Right lobe of liver (tissue), 4 donors: ENCODE measurements at regions not wholly inside any gene's neighbourhood (a gene's known extent, or its start where the extent isn't known, plus 50 kb on each side); places are given as distances from the start of the nearest gene placed in this dataset.

Source experiments
- POLR2A ChIP-seq: fragments of 450-650 bp; IDR thresholded peaks from one replicate; pipeline ENCODE4 v1.6.1; 2017; ENCODE audit warnings: antibody characterized with exemption, mild to moderate bottlenecking
- TF ChIP-seq, protein P1 (sequence below), 4 donors: fragments of 200-600 bp in 3 of 4; fragments of 450-650 bp in 1 of 4; IDR thresholded peaks; one replicate each; pipeline versions ENCODE4 v1.5.1 to v1.8.0; 2016 to 2022; ENCODE audit warnings: antibody characterized with exemption in 4 of 4, mild to moderate bottlenecking in 2 of 4
- donor health status: DM: no; HTN: no; CAD: no.
- donor health status: DM: no; HTN: no; CAD: no.
- donor health status: DM: no; HTN: yes; CAD: no.

DNA sequence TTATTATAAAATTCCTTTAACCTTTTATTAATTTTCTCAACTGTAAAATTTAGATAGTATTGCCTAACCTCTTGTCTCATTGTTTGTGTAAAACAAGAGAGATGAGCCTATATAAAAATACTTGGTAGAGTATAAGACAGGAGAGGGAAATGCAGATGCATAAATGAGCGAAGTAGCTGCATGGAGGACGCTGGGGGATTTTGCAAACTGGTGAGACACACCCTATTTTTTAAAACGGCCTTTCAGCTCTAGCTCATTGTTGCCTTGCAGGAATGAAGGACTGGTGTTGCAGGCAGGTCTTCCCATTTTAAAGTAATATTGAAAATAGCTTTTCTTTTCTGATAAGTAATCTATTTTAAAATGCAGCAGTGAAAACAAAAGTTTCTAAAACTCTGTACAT is 435.3 kb upstream of the HNRNPA3 start:
- TF ChIP-seq, protein P1, sequence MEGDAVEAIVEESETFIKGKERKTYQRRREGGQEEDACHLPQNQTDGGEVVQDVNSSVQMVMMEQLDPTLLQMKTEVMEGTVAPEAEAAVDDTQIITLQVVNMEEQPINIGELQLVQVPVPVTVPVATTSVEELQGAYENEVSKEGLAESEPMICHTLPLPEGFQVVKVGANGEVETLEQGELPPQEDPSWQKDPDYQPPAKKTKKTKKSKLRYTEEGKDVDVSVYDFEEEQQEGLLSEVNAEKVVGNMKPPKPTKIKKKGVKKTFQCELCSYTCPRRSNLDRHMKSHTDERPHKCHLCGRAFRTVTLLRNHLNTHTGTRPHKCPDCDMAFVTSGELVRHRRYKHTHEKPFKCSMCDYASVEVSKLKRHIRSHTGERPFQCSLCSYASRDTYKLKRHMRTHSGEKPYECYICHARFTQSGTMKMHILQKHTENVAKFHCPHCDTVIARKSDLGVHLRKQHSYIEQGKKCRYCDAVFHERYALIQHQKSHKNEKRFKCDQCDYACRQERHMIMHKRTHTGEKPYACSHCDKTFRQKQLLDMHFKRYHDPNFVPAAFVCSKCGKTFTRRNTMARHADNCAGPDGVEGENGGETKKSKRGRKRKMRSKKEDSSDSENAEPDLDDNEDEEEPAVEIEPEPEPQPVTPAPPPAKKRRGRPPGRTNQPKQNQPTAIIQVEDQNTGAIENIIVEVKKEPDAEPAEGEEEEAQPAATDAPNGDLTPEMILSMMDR (IDR thresholded peaks at IDR 0.05) = no peak
- no peak for TF ChIP-seq POLR2A
